ENCODE measurements at regions not wholly inside any gene's neighbourhood (a gene's known extent, or its start where the extent isn't known, plus 50 kb on each side); places are given as distances from the start of the nearest gene placed in this dataset.

- no peak for DNase-seq
Measured at GRCh38 chr22:49449811-49450446, 377.7 kb downstream of the BRD1 start.

- no peak for DNase-seq
Measured at GRCh38 chr22:49449377-49449776, 378.3 kb downstream of the BRD1 start.

- DNase-seq = peak; percentile 19
Measured at GRCh38 chr22:49448526-49448925, 379.1 kb downstream of the BRD1 start.

GRCh38 chr22:49447837-49448236 lies 379.8 kb downstream of the BRD1 start:
- DNase-seq = peak; percentile 27

GRCh38 chr22:49446759-49447710 lies 380.6 kb downstream of the BRD1 start:
- peak; percentile 68 for DNase-seq

- DNase-seq = peak; percentile 39
Measured at GRCh38 chr22:49446145-49446758, 381.4 kb downstream of the BRD1 start.

GRCh38 chr22:49444781-49445180 lies 382.9 kb downstream of the BRD1 start:
- DNase-seq = peak; percentile 24

- no peak for DNase-seq
Measured at GRCh38 chr22:49440931-49441330, 386.7 kb downstream of the BRD1 start.

GRCh38 chr22:49439373-49439772 lies 388.3 kb downstream of the BRD1 start:
- DNase-seq = peak; percentile 31

GRCh38 chr22:49437956-49438355 lies 389.7 kb downstream of the BRD1 start:
- peak; percentile 49 for DNase-seq

- DNase-seq = peak; percentile 9
Measured at GRCh38 chr22:49437356-49437755, 390.3 kb downstream of the BRD1 start.

GRCh38 chr22:49436056-49436455 lies 391.6 kb downstream of the BRD1 start:
- no peak for DNase-seq

- no peak for DNase-seq
Measured at GRCh38 chr22:49435596-49435995, 392.1 kb downstream of the BRD1 start.

GRCh38 chr22:49433717-49434611 lies 393.7 kb downstream of the BRD1 start:
- peak; percentile 60 for DNase-seq

GRCh38 chr22:49432897-49433443 lies 394.7 kb downstream of the BRD1 start:
- peak; percentile 22 for DNase-seq

- DNase-seq = peak; percentile 50
Measured at GRCh38 chr22:49432211-49432896, 395.3 kb downstream of the BRD1 start.

- DNase-seq = no peak
Measured at GRCh38 chr22:49431551-49431950, 396.1 kb downstream of the BRD1 start.

- DNase-seq = peak; percentile 19
Measured at GRCh38 chr22:49429066-49429465, 398.6 kb downstream of the BRD1 start.

- DNase-seq = peak; percentile 43
Measured at GRCh38 chr22:49427941-49428340, 399.7 kb downstream of the BRD1 start.

- DNase-seq = peak; percentile 25
Measured at GRCh38 chr22:49427341-49427740, 400.3 kb downstream of the BRD1 start.

- DNase-seq = peak; percentile 39
Measured at GRCh38 chr22:49426618-49427266, 400.9 kb downstream of the BRD1 start.
